Eye (tissue), 1 donor: ENCODE measurements at regions not wholly inside any gene's neighbourhood (a gene's known extent, or its start where the extent isn't known, plus 50 kb on each side); places are given as distances from the start of the nearest gene placed in this dataset.
A peak's percentile ranks its signal among the peaks of the same experiment; 100 is the strongest.
"Not testable (repeated sequence)": the region's sequence is repeated elsewhere in the genome, so short reads cannot be mapped to it uniquely, and the experiment has no call there.

ENCODE experiments used
- DNase-seq: peaks from one replicate; pipeline ENCODE4 v3.0.0-alpha.2; 2015

GRCh38 chr12:97005174-97005573 lies 98.1 kb downstream of the NEDD1 start:
- DNase-seq, result no peak

GRCh38 chr12:97005646-97006045 lies 98.6 kb downstream of the NEDD1 start:
- peak; percentile 81 for DNase-seq

GRCh38 chr12:97006585-97006984 lies 99.5 kb downstream of the NEDD1 start:
- no peak for DNase-seq

GRCh38 chr12:97016163-97016562 lies 109.1 kb downstream of the NEDD1 start:
- DNase-seq, result no peak

- DNase-seq, result no peak
Measured at GRCh38 chr12:97017213-97017612, 110.2 kb downstream of the NEDD1 start.

GRCh38 chr12:97022536-97023230 lies 115.6 kb downstream of the NEDD1 start:
- DNase-seq, result peak; percentile 44

GRCh38 chr12:97024393-97024792 lies 117.3 kb downstream of the NEDD1 start:
- DNase-seq, result no peak

GRCh38 chr12:97026901-97027300 lies 119.8 kb downstream of the NEDD1 start:
- DNase-seq, result no peak

- DNase-seq, result no peak
Measured at GRCh38 chr12:97027482-97027881, 120.4 kb downstream of the NEDD1 start.

GRCh38 chr12:97038131-97038530 lies 131.1 kb downstream of the NEDD1 start:
- no peak for DNase-seq

- no peak for DNase-seq
Measured at GRCh38 chr12:97038834-97039233, 131.8 kb downstream of the NEDD1 start.

GRCh38 chr12:97046901-97047300 lies 139.8 kb downstream of the NEDD1 start:
- no peak for DNase-seq

- DNase-seq, result no peak
Measured at GRCh38 chr12:97047361-97047760, 140.3 kb downstream of the NEDD1 start.

GRCh38 chr12:97048421-97049035 lies 141.5 kb downstream of the NEDD1 start:
- no peak for DNase-seq

- no peak for DNase-seq
Measured at GRCh38 chr12:97050509-97050908, 143.5 kb downstream of the NEDD1 start.

- no peak for DNase-seq
Measured at GRCh38 chr12:97051341-97051740, 144.3 kb downstream of the NEDD1 start.

- peak; percentile 45 for DNase-seq
Measured at GRCh38 chr12:97061171-97061570, 154.1 kb downstream of the NEDD1 start.

GRCh38 chr12:97063292-97063935 lies 156.4 kb downstream of the NEDD1 start:
- DNase-seq, result peak; percentile 36

- DNase-seq, result peak; percentile 86
Measured at GRCh38 chr12:97075161-97075933, 168.3 kb downstream of the NEDD1 start.

GRCh38 chr12:97075934-97076630 lies 169.0 kb downstream of the NEDD1 start:
- DNase-seq, result no peak

- DNase-seq, result not testable (repeated sequence)
Measured at GRCh38 chr12:97076912-97077311, 169.9 kb downstream of the NEDD1 start.

- DNase-seq, result no peak
Measured at GRCh38 chr12:97082029-97082428, 175.0 kb downstream of the NEDD1 start.

GRCh38 chr12:97093187-97093683 lies 186.2 kb downstream of the NEDD1 start:
- peak; percentile 48 for DNase-seq
